Sigmoid colon (tissue), 6 donors: ENCODE measurements at regions not wholly inside any gene's neighbourhood (a gene's known extent, or its start where the extent isn't known, plus 50 kb on each side); places are given as distances from the start of the nearest gene placed in this dataset.

Experiments used
- DNase-seq: peaks from one replicate; pipeline ENCODE4 v3.0.0-alpha.2; 2019
- H3K27ac ChIP-seq, 4 donors: fragments of 200-600 bp; sonication (generic); one replicate each; pipeline ENCODE4 v1.5.1; 2016 to 2019; ENCODE audit warnings: mild to moderate bottlenecking in 1 of 4
- H3K27me3 ChIP-seq, 3 donors: fragments of 200-600 bp; sonication (generic); one replicate each; pipeline ENCODE4 v1.5.1; 2019; ENCODE audit warnings: mild to moderate bottlenecking in 1 of 3
- H3K36me3 ChIP-seq, 4 donors: fragments of 200-600 bp; sonication (generic); one replicate each; pipeline ENCODE4 v1.5.1; 2016 to 2019
- H3K4me1 ChIP-seq, 4 donors: fragments of 200-600 bp; sonication (generic); one replicate each; pipeline ENCODE4 v1.5.1; 2017 to 2019
- H3K4me3 ChIP-seq, 4 donors: fragments of 200-600 bp; sonication (generic); one replicate each; pipeline ENCODE4 v1.5.1; 2017 to 2019; ENCODE audit warnings: mild to moderate bottlenecking in 2 of 4, moderate library complexity in 1 of 4
- H3K9me3 ChIP-seq, 4 donors: fragments of 200-600 bp in 3 of 4; sonication (generic) in 3 of 4; one replicate each; pipeline versions ENCODE4 v1.5.1 to v1.6.1; 2013 to 2019
- EP300 ChIP-seq, 4 donors: sonication (generic); formaldehyde crosslinking; IDR thresholded peaks; one replicate each; pipeline ENCODE4 v1.6.1; 2017; ENCODE audit warnings: antibody characterized with exemption in 4 of 4
- POLR2A ChIP-seq, 2 donors: fragments of 450-650 bp; IDR thresholded peaks; one replicate each; pipeline ENCODE4 v1.6.1; 2016; ENCODE audit warnings: antibody characterized with exemption in 2 of 2, mild to moderate bottlenecking in 2 of 2, moderate library complexity in 2 of 2
- POLR2AphosphoS5 ChIP-seq, 4 donors: sonication (generic); formaldehyde crosslinking; IDR thresholded peaks; one replicate each; pipeline ENCODE4 v1.6.1; 2017; ENCODE audit warnings: antibody characterized with exemption in 4 of 4
- WGBS, 2 donors: extraction: QIAGEN DNeasy Blood & Tissue Kit; methylation state at CpG; one replicate each; pipeline ENCODE4 v1.1.7; 2013; 5-methylcytosine and 5-hydroxymethylcytosine counted together
- intact Hi-C: fragments of 100-400 bp; cut with DNase I; formaldehyde crosslinking; loops from one replicate; pipeline ENCODE4 v1.15.1; 2023
- TF ChIP-seq, protein P1 (sequence below), 4 experiments: fragments of 450-650 bp in 3 of 4; fragments of 200-600 bp in 1 of 4; IDR thresholded peaks; one replicate each; pipeline ENCODE4 v1.5.1; 2016 to 2019; ENCODE audit warnings: antibody characterized with exemption in 4 of 4, mild to moderate bottlenecking in 3 of 4, moderate library complexity in 2 of 4
- donor health status: healthy with polysubstance abuse.
- donor health status: healthy.

DNA sequence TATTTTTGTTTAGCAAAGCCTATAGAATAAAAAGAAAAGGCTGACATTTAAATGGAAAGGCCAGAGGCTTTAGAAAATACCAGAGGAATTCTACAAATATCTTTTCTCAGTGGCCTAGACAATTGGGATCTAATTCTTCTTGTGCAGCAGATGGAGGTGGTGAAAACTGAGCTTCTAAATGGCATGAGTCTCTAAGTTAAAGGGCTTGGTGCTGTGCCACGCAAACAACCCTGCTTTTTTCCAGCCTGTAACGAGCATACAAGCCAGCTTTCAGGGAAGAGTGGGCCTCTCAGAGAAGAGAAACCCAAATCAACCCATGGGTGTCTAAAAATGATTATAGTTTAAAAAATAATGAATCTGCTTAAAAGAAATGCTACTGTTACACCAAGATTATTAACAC lies 237.9 kb upstream of the NAV3 start:
- H3K4me1 ChIP-seq = no peaks in the 10 kb centered on the region
- no peaks in the 10 kb centered on the region for H3K9me3 ChIP-seq
- intact Hi-C loops = no loop called here
- 73 to 76% methylated on average over 2 of the region's 2 CpGs for WGBS, 2 donors
- no peaks in the 10 kb centered on the region for H3K27me3 ChIP-seq
- no peak overlapping the region for H3K27ac ChIP-seq
- no peaks in the 10 kb centered on the region for H3K36me3 ChIP-seq
- no peak overlapping the region for H3K4me3 ChIP-seq
- TF ChIP-seq, protein P1, sequence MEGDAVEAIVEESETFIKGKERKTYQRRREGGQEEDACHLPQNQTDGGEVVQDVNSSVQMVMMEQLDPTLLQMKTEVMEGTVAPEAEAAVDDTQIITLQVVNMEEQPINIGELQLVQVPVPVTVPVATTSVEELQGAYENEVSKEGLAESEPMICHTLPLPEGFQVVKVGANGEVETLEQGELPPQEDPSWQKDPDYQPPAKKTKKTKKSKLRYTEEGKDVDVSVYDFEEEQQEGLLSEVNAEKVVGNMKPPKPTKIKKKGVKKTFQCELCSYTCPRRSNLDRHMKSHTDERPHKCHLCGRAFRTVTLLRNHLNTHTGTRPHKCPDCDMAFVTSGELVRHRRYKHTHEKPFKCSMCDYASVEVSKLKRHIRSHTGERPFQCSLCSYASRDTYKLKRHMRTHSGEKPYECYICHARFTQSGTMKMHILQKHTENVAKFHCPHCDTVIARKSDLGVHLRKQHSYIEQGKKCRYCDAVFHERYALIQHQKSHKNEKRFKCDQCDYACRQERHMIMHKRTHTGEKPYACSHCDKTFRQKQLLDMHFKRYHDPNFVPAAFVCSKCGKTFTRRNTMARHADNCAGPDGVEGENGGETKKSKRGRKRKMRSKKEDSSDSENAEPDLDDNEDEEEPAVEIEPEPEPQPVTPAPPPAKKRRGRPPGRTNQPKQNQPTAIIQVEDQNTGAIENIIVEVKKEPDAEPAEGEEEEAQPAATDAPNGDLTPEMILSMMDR (IDR thresholded peaks at IDR 0.05) = no peak
- TF ChIP-seq POLR2AphosphoS5 (IDR thresholded peaks at IDR 0.05) (no peak), EP300 (IDR thresholded peaks at IDR 0.05) (no peak), POLR2A (IDR thresholded peaks at IDR 0.05) (no peak)
- DNase-seq = no peak

DNA sequence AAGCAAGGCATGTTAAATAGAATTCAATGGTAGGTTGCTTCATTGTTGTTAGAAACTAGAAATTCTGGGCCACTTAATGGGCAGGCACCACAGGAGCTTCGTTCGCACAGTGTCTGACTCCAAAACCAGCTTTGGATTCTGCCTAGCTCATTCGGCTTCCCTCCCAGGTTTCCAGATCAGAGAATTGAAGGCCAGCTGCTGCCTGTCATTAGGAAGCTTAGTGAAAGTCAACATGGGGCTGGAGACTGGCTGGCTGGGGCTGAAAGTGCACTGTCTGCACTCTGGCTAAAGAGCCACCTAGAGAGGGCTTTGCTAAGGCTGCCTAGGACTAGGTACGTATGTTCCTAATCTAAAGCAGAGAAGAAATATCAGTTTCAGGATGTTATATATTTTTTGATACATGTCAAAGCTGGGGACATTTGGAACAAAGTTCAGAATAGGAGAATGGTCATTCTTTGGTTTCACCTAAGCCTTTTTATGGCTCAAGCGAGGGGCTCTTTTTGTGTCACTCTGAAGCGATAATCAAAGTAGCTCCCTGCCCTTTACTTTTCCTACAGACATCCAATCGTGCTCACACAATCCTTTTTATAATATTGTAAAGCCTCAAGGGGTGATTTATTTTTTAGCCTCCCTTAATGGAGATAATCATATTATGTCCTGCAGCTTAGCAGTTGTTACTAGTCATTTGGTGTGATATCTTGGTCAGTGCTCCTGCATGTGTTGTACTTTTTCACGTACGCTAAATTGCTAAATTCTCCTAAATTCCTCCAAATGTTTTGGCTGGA lies 238.5 kb upstream of the NAV3 start:
- intact Hi-C loops = no loop called here
- Histone ChIP-seq H3K9me3 (no peaks in the 10 kb centered on the region), H3K36me3 (no peaks in the 10 kb centered on the region), H3K27me3 (no peaks in the 10 kb centered on the region), H3K4me3 (no peak overlapping the region), H3K27ac (no peak overlapping the region), H3K4me1 (no peaks in the 10 kb centered on the region)
- DNase-seq = no peak
- TF ChIP-seq, protein P1 (IDR thresholded peaks at IDR 0.05) = no peak
- TF ChIP-seq POLR2AphosphoS5 (IDR thresholded peaks at IDR 0.05) = no peak
- no peak for TF ChIP-seq POLR2A (IDR thresholded peaks at IDR 0.05)
- TF ChIP-seq EP300 (IDR thresholded peaks at IDR 0.05) = no peak
- 76 to 78% methylated on average over 9 of the region's 9 CpGs for WGBS, 2 donors

DNA sequence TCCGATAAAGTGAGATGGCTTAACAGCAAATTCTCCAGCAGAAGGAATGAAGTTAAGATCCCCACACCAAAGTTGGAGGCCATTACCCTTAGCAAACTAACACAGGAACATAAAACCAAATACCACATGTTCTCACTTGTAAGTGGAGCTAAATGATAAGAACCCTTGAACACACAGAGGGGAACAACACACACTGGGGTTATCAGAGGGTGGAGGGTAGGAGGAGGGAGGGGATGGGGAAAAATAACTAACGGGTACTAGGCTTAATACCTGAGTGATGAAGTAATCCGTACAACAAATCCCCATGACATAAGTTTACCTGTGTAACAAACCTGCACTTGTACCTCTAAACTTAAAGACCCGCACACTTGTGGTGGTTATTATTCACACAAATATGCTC lies 240.4 kb upstream of the NAV3 start:
- DNase-seq = no peak
- H3K4me3 ChIP-seq = no peak overlapping the region
- H3K36me3 ChIP-seq = no peaks in the 10 kb centered on the region
- TF ChIP-seq EP300 (IDR thresholded peaks at IDR 0.05) (no peak), POLR2AphosphoS5 (IDR thresholded peaks at IDR 0.05) (no peak), POLR2A (IDR thresholded peaks at IDR 0.05) (no peak)
- TF ChIP-seq, protein P1 (IDR thresholded peaks at IDR 0.05) = no peak
- H3K4me1 ChIP-seq = no peaks in the 10 kb centered on the region
- no peaks in the 10 kb centered on the region for H3K27me3 ChIP-seq
- intact Hi-C loops = no loop called here
- no peaks in the 10 kb centered on the region for H3K9me3 ChIP-seq
- 75 to 82% methylated on average over 4 of the region's 4 CpGs for WGBS, 2 donors
- no peak overlapping the region for H3K27ac ChIP-seq

DNA sequence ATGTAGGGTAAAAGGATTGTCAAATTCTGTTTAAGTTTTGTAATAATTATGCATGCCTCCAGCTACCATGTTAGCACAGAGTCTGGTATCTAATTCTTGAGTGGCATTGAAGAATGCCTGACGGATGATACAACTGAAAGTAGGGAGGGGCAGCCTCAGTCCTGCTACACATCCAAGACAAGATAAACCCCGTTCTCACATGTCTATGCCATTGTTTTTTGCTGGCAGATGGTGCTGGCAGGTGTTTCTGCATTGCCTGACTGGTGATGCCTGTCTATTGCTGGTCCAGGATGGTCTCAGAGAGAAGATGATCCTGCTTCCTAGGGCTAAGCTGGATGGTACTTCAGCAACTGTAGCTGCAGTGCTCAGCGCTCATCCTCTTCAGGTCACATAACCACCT lies 245.8 kb upstream of the NAV3 start:
- WGBS, 2 donors = 67 to 79% methylated on average over 3 of the region's 3 CpGs
- DNase-seq = no peak
- no peak for TF ChIP-seq POLR2A (IDR thresholded peaks at IDR 0.05)
- TF ChIP-seq, protein P1 (IDR thresholded peaks at IDR 0.05) = no peak
- TF ChIP-seq POLR2AphosphoS5 (IDR thresholded peaks at IDR 0.05) = no peak
- no peak for TF ChIP-seq EP300 (IDR thresholded peaks at IDR 0.05)
- no peaks in the 10 kb centered on the region for H3K9me3 ChIP-seq
- H3K27ac ChIP-seq = no peak overlapping the region
- intact Hi-C loops = no loop called here
- no peaks in the 10 kb centered on the region for H3K4me1 ChIP-seq
- no peak overlapping the region for H3K4me3 ChIP-seq
- H3K36me3 ChIP-seq = no peaks in the 10 kb centered on the region
- no peaks in the 10 kb centered on the region for H3K27me3 ChIP-seq
